ENCODE measurements at regions not wholly inside any gene's neighbourhood (a gene's known extent, or its start where the extent isn't known, plus 50 kb on each side); places are given as distances from the start of the nearest gene placed in this dataset.

GRCh38 chr12:130227641-130228040 is 65.4 kb downstream of the FZD10 start:
- TF ChIP-seq, protein P1, sequence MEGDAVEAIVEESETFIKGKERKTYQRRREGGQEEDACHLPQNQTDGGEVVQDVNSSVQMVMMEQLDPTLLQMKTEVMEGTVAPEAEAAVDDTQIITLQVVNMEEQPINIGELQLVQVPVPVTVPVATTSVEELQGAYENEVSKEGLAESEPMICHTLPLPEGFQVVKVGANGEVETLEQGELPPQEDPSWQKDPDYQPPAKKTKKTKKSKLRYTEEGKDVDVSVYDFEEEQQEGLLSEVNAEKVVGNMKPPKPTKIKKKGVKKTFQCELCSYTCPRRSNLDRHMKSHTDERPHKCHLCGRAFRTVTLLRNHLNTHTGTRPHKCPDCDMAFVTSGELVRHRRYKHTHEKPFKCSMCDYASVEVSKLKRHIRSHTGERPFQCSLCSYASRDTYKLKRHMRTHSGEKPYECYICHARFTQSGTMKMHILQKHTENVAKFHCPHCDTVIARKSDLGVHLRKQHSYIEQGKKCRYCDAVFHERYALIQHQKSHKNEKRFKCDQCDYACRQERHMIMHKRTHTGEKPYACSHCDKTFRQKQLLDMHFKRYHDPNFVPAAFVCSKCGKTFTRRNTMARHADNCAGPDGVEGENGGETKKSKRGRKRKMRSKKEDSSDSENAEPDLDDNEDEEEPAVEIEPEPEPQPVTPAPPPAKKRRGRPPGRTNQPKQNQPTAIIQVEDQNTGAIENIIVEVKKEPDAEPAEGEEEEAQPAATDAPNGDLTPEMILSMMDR (IDR thresholded peaks at IDR 0.05; ENCODE audit: low read depth, low read length) = no peak
- CTCF ChIA-PET = no interaction called here
- H3K27me3 ChIP-seq (ENCODE audit: control insufficient read depth, insufficient read depth, low read length) = no peaks in the 10 kb centered on the region

GRCh38 chr12:130236446-130236845 is 74.2 kb downstream of the FZD10 start:
- H3K4me3 ChIP-seq (ENCODE audit: low read depth, low read length) = no peak overlapping the region
- DNase-seq (ENCODE audit: low read depth, low spot score) = no peak
- ChIA-PET POLR2A (no interaction called here), CTCF (no interaction called here)
- no peaks in the 10 kb centered on the region for H3K27me3 ChIP-seq (ENCODE audit: control insufficient read depth, insufficient read depth, low read length)
- H3K27ac ChIP-seq (ENCODE audit: low read depth, low read length) = no peak overlapping the region
- H3K9me3 ChIP-seq (ENCODE audit: control insufficient read depth, insufficient read depth, low read length) = peaks cover 39% of the 10 kb centered on the region
- TF ChIP-seq, protein P1 (IDR thresholded peaks at IDR 0.05; ENCODE audit: low read depth, low read length) = no peak

More at GRCh38 chr12:130227641-130228040, 65.4 kb downstream of the FZD10 start:
- H3K27ac ChIP-seq (ENCODE audit: low read depth, low read length) = no peak overlapping the region
- no peak overlapping the region for H3K4me3 ChIP-seq (ENCODE audit: low read depth, low read length)
- DNase-seq (ENCODE audit: low read depth, low spot score) = no peak
- POLR2A ChIA-PET = no interaction called here
- H3K9me3 ChIP-seq (ENCODE audit: control insufficient read depth, insufficient read depth, low read length) = peaks cover 60% of the 10 kb centered on the region

DNA sequence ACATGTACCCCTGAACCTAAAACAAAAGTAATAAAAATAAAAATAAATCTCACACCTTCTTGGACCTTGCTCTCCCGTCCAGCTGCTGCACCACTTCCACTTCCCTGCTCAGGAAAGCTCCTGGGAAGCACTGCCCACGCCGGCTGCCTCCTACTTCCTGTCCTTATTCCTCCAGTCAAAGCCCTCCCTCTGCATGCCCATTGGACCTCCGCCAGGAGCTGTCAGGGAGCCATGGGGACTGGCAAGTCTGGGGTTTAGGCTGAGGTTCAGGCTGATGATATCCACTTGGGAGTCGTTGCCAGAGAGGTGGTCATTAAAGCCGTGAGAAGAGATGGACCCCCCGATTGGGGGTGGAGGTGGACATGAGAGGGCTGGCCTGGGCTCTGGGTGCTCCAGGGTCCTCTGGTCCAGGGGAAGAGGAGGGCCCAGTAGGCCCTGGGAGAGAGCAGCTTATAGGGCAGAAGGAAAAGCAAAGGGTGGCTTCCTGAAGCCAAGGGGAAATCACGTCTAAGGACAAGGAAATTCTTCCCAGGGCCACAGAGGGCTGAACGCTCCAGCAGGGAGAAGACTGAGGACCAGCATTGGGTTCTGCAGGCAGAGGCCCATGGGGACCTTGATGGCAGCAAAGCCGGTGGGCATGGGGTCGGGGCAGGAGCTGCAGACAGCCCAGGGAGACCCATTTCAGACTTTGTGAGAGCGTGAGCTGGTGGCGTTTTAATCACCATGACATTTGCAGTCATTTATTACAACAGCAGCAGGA is 78.7 kb downstream of the FZD10 start:
- no peak overlapping the region for H3K4me3 ChIP-seq (ENCODE audit: low read depth, low read length)
- H3K27me3 ChIP-seq (ENCODE audit: control insufficient read depth, insufficient read depth, low read length) = no peaks in the 10 kb centered on the region
- CTCF ChIA-PET = interaction anchor here (0.7 kb wide), 1 partner anchor 266 kb away, joined by 3 read pairs; no protein-coding TSS in a partner anchor
- DNase-seq (ENCODE audit: low read depth, low spot score) = no peak
- peaks cover 42% of the 10 kb centered on the region for H3K9me3 ChIP-seq (ENCODE audit: control insufficient read depth, insufficient read depth, low read length)
- POLR2A ChIA-PET = no interaction called here
- H3K27ac ChIP-seq (ENCODE audit: low read depth, low read length) = no peak overlapping the region
- TF ChIP-seq, protein P1 (IDR thresholded peaks at IDR 0.05; ENCODE audit: low read depth, low read length) = no peak

- no peaks in the 10 kb centered on the region for H3K27me3 ChIP-seq (ENCODE audit: control insufficient read depth, insufficient read depth, low read length)
- peaks cover 33% of the 10 kb centered on the region for H3K9me3 ChIP-seq (ENCODE audit: control insufficient read depth, insufficient read depth, low read length)
- DNase-seq (ENCODE audit: low read depth, low spot score) = no peak
- TF ChIP-seq, protein P1 (IDR thresholded peaks at IDR 0.05; ENCODE audit: low read depth, low read length) = no peak
- no peak overlapping the region for H3K27ac ChIP-seq (ENCODE audit: low read depth, low read length)
- CTCF ChIA-PET = no interaction called here
- POLR2A ChIA-PET = no interaction called here
- H3K4me3 ChIP-seq (ENCODE audit: low read depth, low read length) = no peak overlapping the region
Measured at GRCh38 chr12:130242506-130242905, 80.2 kb downstream of the FZD10 start.

DNA sequence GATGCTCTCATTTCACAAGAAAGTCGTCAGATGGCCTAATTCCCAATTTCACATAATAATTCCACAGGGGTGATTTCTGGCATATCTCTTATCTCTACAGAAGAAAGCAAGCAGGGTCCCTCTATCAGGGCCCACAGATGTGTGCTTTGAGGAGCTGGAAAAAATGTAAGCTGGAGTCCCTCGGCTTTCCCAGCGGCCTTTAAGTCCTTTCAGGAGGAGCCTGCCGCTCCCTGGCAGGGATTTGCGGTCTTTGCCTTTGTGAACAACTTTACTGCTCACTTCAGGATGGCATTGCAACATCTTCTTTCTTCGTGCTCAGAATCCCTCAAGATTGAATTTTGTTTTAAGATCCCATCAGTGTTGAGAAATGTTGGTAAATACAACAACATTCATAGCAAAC is 83.0 kb downstream of the FZD10 start:
- Histone ChIP-seq H3K9me3 (ENCODE audit: control insufficient read depth, insufficient read depth, low read length) (peaks cover 44% of the 10 kb centered on the region), H3K27me3 (ENCODE audit: control insufficient read depth, insufficient read depth, low read length) (no peaks in the 10 kb centered on the region), H3K27ac (ENCODE audit: low read depth, low read length) (no peak overlapping the region), H3K4me3 (ENCODE audit: low read depth, low read length) (no peak overlapping the region)
- TF ChIP-seq, protein P1 (IDR thresholded peaks at IDR 0.05; ENCODE audit: low read depth, low read length) = no peak
- DNase-seq (ENCODE audit: low read depth, low spot score) = no peak
- ChIA-PET CTCF (no interaction called here), POLR2A (no interaction called here)

All from AG04450 (cell line).